ENCODE measurements at regions not wholly inside any gene's neighbourhood (a gene's known extent, or its start where the extent isn't known, plus 50 kb on each side); places are given as distances from the start of the nearest gene placed in this dataset.

DNA sequence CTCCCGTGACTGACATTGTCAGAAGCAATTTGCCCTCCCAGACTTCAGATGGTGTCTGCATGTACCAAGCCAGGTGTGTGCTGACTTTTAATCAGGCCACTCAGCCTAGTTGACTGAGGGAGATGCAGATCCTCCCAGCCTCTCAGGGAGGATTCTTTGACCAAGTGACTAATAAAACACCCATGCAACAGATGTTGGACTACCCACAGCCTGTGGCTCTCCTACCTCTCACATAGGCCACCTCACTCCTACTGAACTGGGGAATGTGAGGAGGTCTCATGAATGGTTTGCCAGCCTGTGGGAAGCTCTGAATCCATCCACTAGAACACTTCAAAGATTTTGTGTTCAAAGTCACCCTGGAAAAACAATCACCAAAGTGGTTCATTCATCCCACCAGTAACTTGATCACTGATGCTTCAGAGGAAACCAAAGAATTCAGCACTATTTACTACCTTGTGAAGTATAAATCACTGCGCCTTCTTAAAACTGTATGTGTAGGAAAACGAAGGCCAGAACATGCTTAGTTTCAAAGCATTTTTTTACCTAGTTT is 80.1 kb downstream of the ESM1 start:
- no peak for TF ChIP-seq TAF1 (IDR thresholded peaks at IDR 0.05; ENCODE audit: borderline replicate concordance, insufficient read depth, low read length)
- TF ChIP-seq SIN3A (IDR thresholded peaks at IDR 0.05; ENCODE audit: borderline replicate concordance, insufficient read depth, low read length): no peak
- no peak for TF ChIP-seq FOXP2 (optimal IDR thresholded peaks at IDR 0.05; ENCODE audit: borderline replicate concordance, extremely low read depth, extremely low read length, insufficient read depth)
- TF ChIP-seq, protein P1, sequence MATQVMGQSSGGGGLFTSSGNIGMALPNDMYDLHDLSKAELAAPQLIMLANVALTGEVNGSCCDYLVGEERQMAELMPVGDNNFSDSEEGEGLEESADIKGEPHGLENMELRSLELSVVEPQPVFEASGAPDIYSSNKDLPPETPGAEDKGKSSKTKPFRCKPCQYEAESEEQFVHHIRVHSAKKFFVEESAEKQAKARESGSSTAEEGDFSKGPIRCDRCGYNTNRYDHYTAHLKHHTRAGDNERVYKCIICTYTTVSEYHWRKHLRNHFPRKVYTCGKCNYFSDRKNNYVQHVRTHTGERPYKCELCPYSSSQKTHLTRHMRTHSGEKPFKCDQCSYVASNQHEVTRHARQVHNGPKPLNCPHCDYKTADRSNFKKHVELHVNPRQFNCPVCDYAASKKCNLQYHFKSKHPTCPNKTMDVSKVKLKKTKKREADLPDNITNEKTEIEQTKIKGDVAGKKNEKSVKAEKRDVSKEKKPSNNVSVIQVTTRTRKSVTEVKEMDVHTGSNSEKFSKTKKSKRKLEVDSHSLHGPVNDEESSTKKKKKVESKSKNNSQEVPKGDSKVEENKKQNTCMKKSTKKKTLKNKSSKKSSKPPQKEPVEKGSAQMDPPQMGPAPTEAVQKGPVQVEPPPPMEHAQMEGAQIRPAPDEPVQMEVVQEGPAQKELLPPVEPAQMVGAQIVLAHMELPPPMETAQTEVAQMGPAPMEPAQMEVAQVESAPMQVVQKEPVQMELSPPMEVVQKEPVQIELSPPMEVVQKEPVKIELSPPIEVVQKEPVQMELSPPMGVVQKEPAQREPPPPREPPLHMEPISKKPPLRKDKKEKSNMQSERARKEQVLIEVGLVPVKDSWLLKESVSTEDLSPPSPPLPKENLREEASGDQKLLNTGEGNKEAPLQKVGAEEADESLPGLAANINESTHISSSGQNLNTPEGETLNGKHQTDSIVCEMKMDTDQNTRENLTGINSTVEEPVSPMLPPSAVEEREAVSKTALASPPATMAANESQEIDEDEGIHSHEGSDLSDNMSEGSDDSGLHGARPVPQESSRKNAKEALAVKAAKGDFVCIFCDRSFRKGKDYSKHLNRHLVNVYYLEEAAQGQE (IDR thresholded peaks at IDR 0.05; ENCODE audit: insufficient read depth in 1 of 2, low read depth in 2 of 2, low read length in 2 of 2): no peak
- TF ChIP-seq POLR2AphosphoS5 (IDR thresholded peaks at IDR 0.05; ENCODE audit: low read depth, low read length): no peak

DNA sequence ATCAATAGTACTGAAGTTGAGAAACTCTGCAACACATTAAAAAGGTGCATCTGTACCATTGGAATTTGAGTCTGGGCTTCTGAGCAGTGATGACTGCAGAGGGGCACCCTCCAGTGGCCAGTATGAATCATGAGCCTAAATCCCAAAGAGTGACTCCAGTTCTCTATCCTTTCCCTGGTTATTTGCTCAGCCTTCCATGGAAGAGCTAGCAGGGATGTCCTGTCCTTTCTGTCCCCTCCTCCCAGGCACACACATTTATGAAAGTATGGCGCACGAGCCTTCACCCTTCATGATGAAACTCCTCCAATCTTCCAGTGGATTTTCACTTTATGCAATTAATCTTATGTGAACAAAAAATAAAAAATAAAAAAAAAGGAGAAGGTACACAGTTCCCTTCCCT is 81.0 kb downstream of the ESM1 start:
- TF ChIP-seq, protein P1 (IDR thresholded peaks at IDR 0.05; ENCODE audit: insufficient read depth in 1 of 2, low read depth in 2 of 2, low read length in 2 of 2): no peak
- TF ChIP-seq POLR2AphosphoS5 (IDR thresholded peaks at IDR 0.05; ENCODE audit: low read depth, low read length) (no peak), SIN3A (IDR thresholded peaks at IDR 0.05; ENCODE audit: borderline replicate concordance, insufficient read depth, low read length) (no peak), TAF1 (IDR thresholded peaks at IDR 0.05; ENCODE audit: borderline replicate concordance, insufficient read depth, low read length) (no peak), FOXP2 (optimal IDR thresholded peaks at IDR 0.05; ENCODE audit: borderline replicate concordance, extremely low read depth, extremely low read length, insufficient read depth) (no peak)

DNA sequence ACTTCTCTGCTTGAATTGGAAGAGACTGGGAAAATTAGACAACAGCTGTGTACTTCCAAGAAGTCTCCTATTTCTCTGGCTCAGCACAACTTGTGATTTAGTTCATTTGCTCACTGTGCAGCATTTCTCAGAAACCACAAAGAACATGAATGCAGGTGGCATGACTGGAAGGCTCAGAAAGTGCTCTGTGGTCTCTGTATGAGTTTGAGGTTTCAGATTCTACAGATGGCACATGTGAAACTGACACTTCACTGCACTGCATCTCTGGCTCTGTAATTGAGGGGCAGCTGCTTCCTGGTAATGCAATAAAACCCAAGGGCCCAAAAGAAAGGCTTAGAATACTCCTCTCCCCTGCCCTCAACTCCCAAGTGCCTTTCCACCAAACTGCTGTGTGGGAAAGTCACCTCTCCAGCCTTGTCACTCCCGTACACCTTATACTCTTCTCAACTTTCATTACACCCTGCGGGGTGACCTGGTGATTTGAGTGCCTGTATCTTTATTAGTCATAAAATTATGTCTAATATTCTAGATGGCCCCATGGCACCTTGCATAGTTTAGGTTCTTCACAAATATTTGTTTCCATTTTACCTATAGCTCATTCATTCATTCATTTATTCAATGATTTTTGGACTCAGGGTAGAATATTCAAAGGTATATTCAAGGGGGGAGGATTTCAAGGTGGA is 82.5 kb downstream of the ESM1 start:
- TF ChIP-seq SIN3A (IDR thresholded peaks at IDR 0.05; ENCODE audit: borderline replicate concordance, insufficient read depth, low read length): no peak
- no peak for TF ChIP-seq TAF1 (IDR thresholded peaks at IDR 0.05; ENCODE audit: borderline replicate concordance, insufficient read depth, low read length)
- no peak for TF ChIP-seq FOXP2 (optimal IDR thresholded peaks at IDR 0.05; ENCODE audit: borderline replicate concordance, extremely low read depth, extremely low read length, insufficient read depth)

DNA sequence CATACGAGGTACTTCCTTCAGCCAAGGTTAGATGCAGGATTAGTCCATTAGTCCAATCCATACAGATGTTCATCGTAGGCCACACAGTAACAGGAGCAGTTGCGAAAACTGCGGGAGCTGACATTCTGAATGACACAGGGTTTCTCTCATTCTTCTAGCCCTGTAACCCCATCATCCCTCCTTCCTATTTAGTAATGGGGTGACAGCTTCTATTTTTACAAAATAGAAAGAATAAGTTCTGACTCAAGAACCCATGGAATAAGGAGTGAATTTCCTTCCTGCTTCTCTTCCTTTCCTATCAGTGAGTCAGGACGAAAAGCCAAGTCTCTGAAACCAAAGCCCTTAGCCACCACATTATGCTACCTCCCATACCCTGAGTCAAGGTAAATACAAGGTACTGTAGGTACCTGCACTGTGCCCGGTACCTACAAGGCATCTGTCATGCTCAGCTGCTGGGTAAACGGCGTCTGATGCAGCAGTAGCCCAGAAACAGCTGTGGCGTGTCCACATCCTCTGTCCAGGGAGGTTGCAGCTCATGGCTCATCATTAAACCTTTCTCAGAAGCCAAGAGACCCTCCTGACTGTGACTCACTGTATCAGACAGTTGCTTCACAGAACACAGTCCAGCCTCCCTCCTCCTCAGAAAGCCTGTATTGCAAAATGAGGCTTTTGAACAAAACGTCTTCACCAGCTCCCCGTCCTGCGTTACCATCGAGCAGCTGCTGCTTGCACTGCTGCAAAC is 84.2 kb downstream of the ESM1 start:
- TF ChIP-seq, protein P1 (IDR thresholded peaks at IDR 0.05; ENCODE audit: insufficient read depth in 1 of 2, low read depth in 2 of 2, low read length in 2 of 2): no peak
- TF ChIP-seq FOXP2 (optimal IDR thresholded peaks at IDR 0.05; ENCODE audit: borderline replicate concordance, extremely low read depth, extremely low read length, insufficient read depth) (no peak), POLR2AphosphoS5 (IDR thresholded peaks at IDR 0.05; ENCODE audit: low read depth, low read length) (no peak), SIN3A (IDR thresholded peaks at IDR 0.05; ENCODE audit: borderline replicate concordance, insufficient read depth, low read length) (no peak), TAF1 (IDR thresholded peaks at IDR 0.05; ENCODE audit: borderline replicate concordance, insufficient read depth, low read length) (no peak)

DNA sequence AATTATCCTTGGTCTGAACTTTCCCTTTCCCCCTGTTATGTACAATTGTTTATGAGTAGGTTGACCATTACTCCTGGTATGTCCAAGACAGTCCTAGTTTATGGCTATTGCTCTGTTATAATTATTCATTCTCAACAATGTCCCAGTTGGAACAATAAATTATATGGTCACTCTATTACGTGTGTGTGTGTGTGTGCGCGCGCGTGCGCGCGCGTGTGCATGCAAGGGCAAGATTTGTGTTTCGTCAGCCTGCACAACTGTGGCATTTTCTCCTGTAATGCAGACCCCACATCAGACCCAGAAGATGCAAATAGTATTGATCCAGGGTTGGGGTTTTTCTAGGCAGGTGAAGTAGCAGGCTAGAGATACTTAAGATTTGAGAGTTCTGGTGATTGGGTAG is 88.4 kb downstream of the ESM1 start:
- TF ChIP-seq SIN3A (IDR thresholded peaks at IDR 0.05; ENCODE audit: borderline replicate concordance, insufficient read depth, low read length): no peak
- no peak for TF ChIP-seq TAF1 (IDR thresholded peaks at IDR 0.05; ENCODE audit: borderline replicate concordance, insufficient read depth, low read length)
- TF ChIP-seq POLR2AphosphoS5 (IDR thresholded peaks at IDR 0.05; ENCODE audit: low read depth, low read length): no peak
- TF ChIP-seq FOXP2 (optimal IDR thresholded peaks at IDR 0.05; ENCODE audit: borderline replicate concordance, extremely low read depth, extremely low read length, insufficient read depth): no peak
- TF ChIP-seq, protein P1 (IDR thresholded peaks at IDR 0.05; ENCODE audit: insufficient read depth in 1 of 2, low read depth in 2 of 2, low read length in 2 of 2): no peak

Data from PFSK-1 (cell line).